PFSK-1 (cell line): ENCODE measurements at regions not wholly inside any gene's neighbourhood (a gene's known extent, or its start where the extent isn't known, plus 50 kb on each side); places are given as distances from the start of the nearest gene placed in this dataset.

Experiments used
- POLR2AphosphoS5 ChIP-seq: IDR thresholded peaks from 2 replicates; pipeline ENCODE4 v1.6.1; 2012; ENCODE audit warnings: low read depth, mild to moderate bottlenecking, control low read depth, low read length, moderate library complexity
- SIN3A ChIP-seq: IDR thresholded peaks from 2 replicates; pipeline ENCODE4 v1.6.1; 2012; ENCODE audit warnings: mild to moderate bottlenecking, low read length, moderate library complexity, borderline replicate concordance; ENCODE audit not compliant: insufficient read depth

GRCh38 chr12:77734214-77734883, 96.3 kb upstream of the NAV3 start:
- TF ChIP-seq POLR2AphosphoS5, result no peak
- TF ChIP-seq SIN3A, result no peak
